HL-60 (cell line): ENCODE measurements at regions not wholly inside any gene's neighbourhood (a gene's known extent, or its start where the extent isn't known, plus 50 kb on each side); places are given as distances from the start of the nearest gene placed in this dataset.

Source experiments
- GABPA ChIP-seq: IDR thresholded peaks from 2 replicates; pipeline ENCODE4 v1.6.1; 2012; ENCODE audit warnings: low read depth
- POLR2AphosphoS5 ChIP-seq: IDR thresholded peaks from 2 replicates; pipeline ENCODE4 v1.6.1; 2012; ENCODE audit warnings: low read depth
- SPI1 ChIP-seq: IDR thresholded peaks from 2 replicates; pipeline ENCODE4 v1.6.1; 2012; ENCODE audit warnings: low read depth, mild to moderate bottlenecking, borderline replicate concordance
- TF ChIP-seq, protein P1 (sequence below): IDR thresholded peaks from one replicate; pipeline ENCODE4 v1.5.1; 2011; ENCODE audit warnings: low read length, control low read depth, inconsistent platforms; ENCODE audit not compliant: insufficient read depth
- TF ChIP-seq, protein P2 (sequence below): IDR thresholded peaks from 2 replicates; pipeline ENCODE4 v1.6.1; 2012; ENCODE audit warnings: low read depth; ENCODE audit not compliant: insufficient replicate concordance

GRCh38 chr3:154971771-154972326, 108.3 kb upstream of the MME start:
- TF ChIP-seq, protein P1, sequence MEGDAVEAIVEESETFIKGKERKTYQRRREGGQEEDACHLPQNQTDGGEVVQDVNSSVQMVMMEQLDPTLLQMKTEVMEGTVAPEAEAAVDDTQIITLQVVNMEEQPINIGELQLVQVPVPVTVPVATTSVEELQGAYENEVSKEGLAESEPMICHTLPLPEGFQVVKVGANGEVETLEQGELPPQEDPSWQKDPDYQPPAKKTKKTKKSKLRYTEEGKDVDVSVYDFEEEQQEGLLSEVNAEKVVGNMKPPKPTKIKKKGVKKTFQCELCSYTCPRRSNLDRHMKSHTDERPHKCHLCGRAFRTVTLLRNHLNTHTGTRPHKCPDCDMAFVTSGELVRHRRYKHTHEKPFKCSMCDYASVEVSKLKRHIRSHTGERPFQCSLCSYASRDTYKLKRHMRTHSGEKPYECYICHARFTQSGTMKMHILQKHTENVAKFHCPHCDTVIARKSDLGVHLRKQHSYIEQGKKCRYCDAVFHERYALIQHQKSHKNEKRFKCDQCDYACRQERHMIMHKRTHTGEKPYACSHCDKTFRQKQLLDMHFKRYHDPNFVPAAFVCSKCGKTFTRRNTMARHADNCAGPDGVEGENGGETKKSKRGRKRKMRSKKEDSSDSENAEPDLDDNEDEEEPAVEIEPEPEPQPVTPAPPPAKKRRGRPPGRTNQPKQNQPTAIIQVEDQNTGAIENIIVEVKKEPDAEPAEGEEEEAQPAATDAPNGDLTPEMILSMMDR: no peak
- TF ChIP-seq, protein P2, sequence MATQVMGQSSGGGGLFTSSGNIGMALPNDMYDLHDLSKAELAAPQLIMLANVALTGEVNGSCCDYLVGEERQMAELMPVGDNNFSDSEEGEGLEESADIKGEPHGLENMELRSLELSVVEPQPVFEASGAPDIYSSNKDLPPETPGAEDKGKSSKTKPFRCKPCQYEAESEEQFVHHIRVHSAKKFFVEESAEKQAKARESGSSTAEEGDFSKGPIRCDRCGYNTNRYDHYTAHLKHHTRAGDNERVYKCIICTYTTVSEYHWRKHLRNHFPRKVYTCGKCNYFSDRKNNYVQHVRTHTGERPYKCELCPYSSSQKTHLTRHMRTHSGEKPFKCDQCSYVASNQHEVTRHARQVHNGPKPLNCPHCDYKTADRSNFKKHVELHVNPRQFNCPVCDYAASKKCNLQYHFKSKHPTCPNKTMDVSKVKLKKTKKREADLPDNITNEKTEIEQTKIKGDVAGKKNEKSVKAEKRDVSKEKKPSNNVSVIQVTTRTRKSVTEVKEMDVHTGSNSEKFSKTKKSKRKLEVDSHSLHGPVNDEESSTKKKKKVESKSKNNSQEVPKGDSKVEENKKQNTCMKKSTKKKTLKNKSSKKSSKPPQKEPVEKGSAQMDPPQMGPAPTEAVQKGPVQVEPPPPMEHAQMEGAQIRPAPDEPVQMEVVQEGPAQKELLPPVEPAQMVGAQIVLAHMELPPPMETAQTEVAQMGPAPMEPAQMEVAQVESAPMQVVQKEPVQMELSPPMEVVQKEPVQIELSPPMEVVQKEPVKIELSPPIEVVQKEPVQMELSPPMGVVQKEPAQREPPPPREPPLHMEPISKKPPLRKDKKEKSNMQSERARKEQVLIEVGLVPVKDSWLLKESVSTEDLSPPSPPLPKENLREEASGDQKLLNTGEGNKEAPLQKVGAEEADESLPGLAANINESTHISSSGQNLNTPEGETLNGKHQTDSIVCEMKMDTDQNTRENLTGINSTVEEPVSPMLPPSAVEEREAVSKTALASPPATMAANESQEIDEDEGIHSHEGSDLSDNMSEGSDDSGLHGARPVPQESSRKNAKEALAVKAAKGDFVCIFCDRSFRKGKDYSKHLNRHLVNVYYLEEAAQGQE: no peak
- TF ChIP-seq POLR2AphosphoS5 (no peak), GABPA (no peak), SPI1 (peak; percentile 25; the same call in 1 of the 2 replicates)
